Neural cell (in vitro differentiated cells): ENCODE measurements at regions not wholly inside any gene's neighbourhood (a gene's known extent, or its start where the extent isn't known, plus 50 kb on each side); places are given as distances from the start of the nearest gene placed in this dataset.

Experiments used
- EP300 ChIP-seq: fragments of 450-650 bp; conservative IDR thresholded peaks from 2 replicates; pipeline ENCODE4 v1.6.1; 2014; ENCODE audit warnings: antibody characterized with exemption, mild to moderate bottlenecking, moderate library complexity; ENCODE audit not compliant: poor library complexity, severe bottlenecking
- EZH2 ChIP-seq: fragments of 200-600, 300-800 bp; shearing (Covaris generic), sonication (generic); IDR thresholded peaks from 2 replicates; pipeline ENCODE4 v1.6.1; 2014; ENCODE audit warnings: antibody characterized with exemption, low read length, borderline replicate concordance, mild to moderate bottlenecking; ENCODE audit not compliant: insufficient read depth, poor library complexity, severe bottlenecking
- MXI1 ChIP-seq: fragments of 450-650 bp; conservative IDR thresholded peaks from 2 replicates; pipeline ENCODE4 v1.6.1; 2014; ENCODE audit warnings: antibody characterized with exemption, mild to moderate bottlenecking; ENCODE audit not compliant: poor library complexity, severe bottlenecking
- POLR2AphosphoS5 ChIP-seq: IDR thresholded peaks from 2 replicates; pipeline ENCODE4 v1.6.1; 2012
- RAD21 ChIP-seq: fragments of 450-650 bp; conservative IDR thresholded peaks from 2 replicates; pipeline ENCODE4 v1.6.1; 2014; ENCODE audit warnings: antibody characterized with exemption, mild to moderate bottlenecking, moderate library complexity
- SMC3 ChIP-seq: fragments of 450-650 bp; conservative IDR thresholded peaks from 2 replicates; pipeline ENCODE4 v1.6.1; 2014; ENCODE audit warnings: antibody characterized with exemption, mild to moderate bottlenecking, moderate library complexity; ENCODE audit not compliant: poor library complexity
- TF ChIP-seq, protein P1 (sequence below): fragments of 450-650 bp; IDR thresholded peaks from 2 replicates; pipeline ENCODE4 v1.5.1; 2014; ENCODE audit warnings: antibody characterized with exemption, mild to moderate bottlenecking, moderate library complexity; ENCODE audit not compliant: poor library complexity, severe bottlenecking
- TF ChIP-seq, protein P2 (sequence below): IDR thresholded peaks from 2 replicates; pipeline ENCODE4 v1.6.1; 2012; ENCODE audit warnings: borderline replicate concordance

DNA sequence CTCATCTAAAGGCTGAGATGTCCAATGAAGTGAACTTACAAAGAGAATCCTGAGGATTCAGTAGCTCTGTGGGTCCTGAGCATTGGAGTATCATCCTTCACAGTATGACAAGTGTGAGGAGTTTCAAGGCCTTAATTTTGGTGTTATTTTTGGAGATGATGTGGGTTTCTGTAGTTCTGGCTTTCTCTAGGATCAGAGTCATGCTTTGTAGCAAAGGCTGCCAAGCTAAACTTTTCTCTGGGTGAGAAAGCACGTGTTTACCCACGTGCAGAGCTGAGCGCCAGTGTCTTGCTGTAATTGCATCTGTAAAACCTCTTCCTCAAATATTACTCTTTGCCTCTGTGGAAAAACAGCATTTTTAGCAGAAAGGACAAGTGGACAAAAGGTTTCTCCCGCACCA is 387.8 kb upstream of the LYPLAL1 start:
- no peak for TF ChIP-seq EP300
- TF ChIP-seq, protein P1, sequence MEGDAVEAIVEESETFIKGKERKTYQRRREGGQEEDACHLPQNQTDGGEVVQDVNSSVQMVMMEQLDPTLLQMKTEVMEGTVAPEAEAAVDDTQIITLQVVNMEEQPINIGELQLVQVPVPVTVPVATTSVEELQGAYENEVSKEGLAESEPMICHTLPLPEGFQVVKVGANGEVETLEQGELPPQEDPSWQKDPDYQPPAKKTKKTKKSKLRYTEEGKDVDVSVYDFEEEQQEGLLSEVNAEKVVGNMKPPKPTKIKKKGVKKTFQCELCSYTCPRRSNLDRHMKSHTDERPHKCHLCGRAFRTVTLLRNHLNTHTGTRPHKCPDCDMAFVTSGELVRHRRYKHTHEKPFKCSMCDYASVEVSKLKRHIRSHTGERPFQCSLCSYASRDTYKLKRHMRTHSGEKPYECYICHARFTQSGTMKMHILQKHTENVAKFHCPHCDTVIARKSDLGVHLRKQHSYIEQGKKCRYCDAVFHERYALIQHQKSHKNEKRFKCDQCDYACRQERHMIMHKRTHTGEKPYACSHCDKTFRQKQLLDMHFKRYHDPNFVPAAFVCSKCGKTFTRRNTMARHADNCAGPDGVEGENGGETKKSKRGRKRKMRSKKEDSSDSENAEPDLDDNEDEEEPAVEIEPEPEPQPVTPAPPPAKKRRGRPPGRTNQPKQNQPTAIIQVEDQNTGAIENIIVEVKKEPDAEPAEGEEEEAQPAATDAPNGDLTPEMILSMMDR = no peak
- TF ChIP-seq RAD21 = no peak
- no peak for TF ChIP-seq POLR2AphosphoS5
- TF ChIP-seq MXI1 = no peak
- TF ChIP-seq SMC3 = no peak
- TF ChIP-seq, protein P2, sequence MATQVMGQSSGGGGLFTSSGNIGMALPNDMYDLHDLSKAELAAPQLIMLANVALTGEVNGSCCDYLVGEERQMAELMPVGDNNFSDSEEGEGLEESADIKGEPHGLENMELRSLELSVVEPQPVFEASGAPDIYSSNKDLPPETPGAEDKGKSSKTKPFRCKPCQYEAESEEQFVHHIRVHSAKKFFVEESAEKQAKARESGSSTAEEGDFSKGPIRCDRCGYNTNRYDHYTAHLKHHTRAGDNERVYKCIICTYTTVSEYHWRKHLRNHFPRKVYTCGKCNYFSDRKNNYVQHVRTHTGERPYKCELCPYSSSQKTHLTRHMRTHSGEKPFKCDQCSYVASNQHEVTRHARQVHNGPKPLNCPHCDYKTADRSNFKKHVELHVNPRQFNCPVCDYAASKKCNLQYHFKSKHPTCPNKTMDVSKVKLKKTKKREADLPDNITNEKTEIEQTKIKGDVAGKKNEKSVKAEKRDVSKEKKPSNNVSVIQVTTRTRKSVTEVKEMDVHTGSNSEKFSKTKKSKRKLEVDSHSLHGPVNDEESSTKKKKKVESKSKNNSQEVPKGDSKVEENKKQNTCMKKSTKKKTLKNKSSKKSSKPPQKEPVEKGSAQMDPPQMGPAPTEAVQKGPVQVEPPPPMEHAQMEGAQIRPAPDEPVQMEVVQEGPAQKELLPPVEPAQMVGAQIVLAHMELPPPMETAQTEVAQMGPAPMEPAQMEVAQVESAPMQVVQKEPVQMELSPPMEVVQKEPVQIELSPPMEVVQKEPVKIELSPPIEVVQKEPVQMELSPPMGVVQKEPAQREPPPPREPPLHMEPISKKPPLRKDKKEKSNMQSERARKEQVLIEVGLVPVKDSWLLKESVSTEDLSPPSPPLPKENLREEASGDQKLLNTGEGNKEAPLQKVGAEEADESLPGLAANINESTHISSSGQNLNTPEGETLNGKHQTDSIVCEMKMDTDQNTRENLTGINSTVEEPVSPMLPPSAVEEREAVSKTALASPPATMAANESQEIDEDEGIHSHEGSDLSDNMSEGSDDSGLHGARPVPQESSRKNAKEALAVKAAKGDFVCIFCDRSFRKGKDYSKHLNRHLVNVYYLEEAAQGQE = no peak
- no peak for TF ChIP-seq EZH2
